ENCODE measurements at regions not wholly inside any gene's neighbourhood (a gene's known extent, or its start where the extent isn't known, plus 50 kb on each side); places are given as distances from the start of the nearest gene placed in this dataset.

- FAIRE-seq: no peak
- DNase-seq (ENCODE audit: insufficient read length, low spot score): no peak
Observed at GRCh38 chr20:40331249-40331648, 357.8 kb downstream of the MAFB start.

- DNase-seq (ENCODE audit: insufficient read length, low spot score) (no peak), FAIRE-seq (no peak)
Observed at GRCh38 chr20:40329321-40329720, 359.7 kb downstream of the MAFB start.

- DNase-seq (ENCODE audit: insufficient read length, low spot score) (no peak), FAIRE-seq (no peak)
Observed at GRCh38 chr20:40326784-40327183, 362.3 kb downstream of the MAFB start.

- FAIRE-seq (no peak), DNase-seq (ENCODE audit: insufficient read length, low spot score) (no peak)
Observed at GRCh38 chr20:40325006-40325568, 363.9 kb downstream of the MAFB start.

GRCh38 chr20:40323361-40323794, 365.7 kb downstream of the MAFB start:
- no peak for DNase-seq (ENCODE audit: insufficient read length, low spot score)
- FAIRE-seq: no peak

GRCh38 chr20:40322941-40323340, 366.1 kb downstream of the MAFB start:
- DNase-seq (ENCODE audit: insufficient read length, low spot score): no peak
- no peak for FAIRE-seq

- FAIRE-seq: no peak
Observed at GRCh38 chr20:40320517-40321011, 368.5 kb downstream of the MAFB start.

GRCh38 chr20:40319741-40320516, 369.1 kb downstream of the MAFB start:
- DNase-seq (ENCODE audit: insufficient read length, low spot score): no peak
- FAIRE-seq: no peak

More at GRCh38 chr20:40320517-40321011, 368.5 kb downstream of the MAFB start:
- DNase-seq (ENCODE audit: insufficient read length, low spot score): no peak

GRCh38 chr20:40319056-40319455, 370.0 kb downstream of the MAFB start:
- FAIRE-seq: no peak
- no peak for DNase-seq (ENCODE audit: insufficient read length, low spot score)

GRCh38 chr20:40317156-40317790, 371.8 kb downstream of the MAFB start:
- FAIRE-seq: no peak
- DNase-seq (ENCODE audit: insufficient read length, low spot score): no peak

- DNase-seq (ENCODE audit: insufficient read length, low spot score) (no peak), FAIRE-seq (no peak)
Observed at GRCh38 chr20:40314278-40314677, 374.8 kb downstream of the MAFB start.

GRCh38 chr20:40313730-40314129, 375.3 kb downstream of the MAFB start:
- FAIRE-seq (no peak), DNase-seq (ENCODE audit: insufficient read length, low spot score) (no peak)

GRCh38 chr20:40309731-40310130, 379.3 kb downstream of the MAFB start:
- no peak for DNase-seq (ENCODE audit: insufficient read length, low spot score)
- FAIRE-seq: no peak

GRCh38 chr20:40307997-40308396, 381.0 kb downstream of the MAFB start:
- no peak for FAIRE-seq
- no peak for DNase-seq (ENCODE audit: insufficient read length, low spot score)

GRCh38 chr20:40307268-40307667, 381.8 kb downstream of the MAFB start:
- DNase-seq (ENCODE audit: insufficient read length, low spot score): no peak
- FAIRE-seq: peak; percentile 49

GRCh38 chr20:40305303-40305702, 383.7 kb downstream of the MAFB start:
- no peak for DNase-seq (ENCODE audit: insufficient read length, low spot score)
- no peak for FAIRE-seq

GRCh38 chr20:40304119-40304613, 384.9 kb downstream of the MAFB start:
- FAIRE-seq (no peak), DNase-seq (ENCODE audit: insufficient read length, low spot score) (no peak)

GRCh38 chr20:40294747-40295146, 394.3 kb downstream of the MAFB start:
- no peak for DNase-seq (ENCODE audit: insufficient read length, low spot score)
- no peak for FAIRE-seq

GRCh38 chr20:40294175-40294574, 394.9 kb downstream of the MAFB start:
- DNase-seq (ENCODE audit: insufficient read length, low spot score) (no peak), FAIRE-seq (no peak)

GRCh38 chr20:40293740-40294139, 395.3 kb downstream of the MAFB start:
- DNase-seq (ENCODE audit: insufficient read length, low spot score) (no peak), FAIRE-seq (no peak)

- no peak for DNase-seq (ENCODE audit: insufficient read length, low spot score)
- no peak for FAIRE-seq
Observed at GRCh38 chr20:40291493-40292135, 397.4 kb downstream of the MAFB start.
